ENCODE measurements at regions not wholly inside any gene's neighbourhood (a gene's known extent, or its start where the extent isn't known, plus 50 kb on each side); places are given as distances from the start of the nearest gene placed in this dataset.

- DNase-seq, result peak; percentile 91
These were observed 51.7 kb upstream of the TUT7 start for GRCh38 chr9:86405926-86406325.

- DNase-seq, result no peak
These were observed 50.9 kb upstream of the TUT7 start for GRCh38 chr9:86405086-86405491.
